GM13976 (cell line): ENCODE measurements at regions not wholly inside any gene's neighbourhood (a gene's known extent, or its start where the extent isn't known, plus 50 kb on each side); places are given as distances from the start of the nearest gene placed in this dataset.

ENCODE experiments used
- DNase-seq: peaks from one replicate; pipeline ENCODE4 v3.0.0; 2012; ENCODE audit warnings: low spot score
- in situ Hi-C: fragments of 300-500 bp; cut with MboI; formaldehyde crosslinking; loops from one replicate; pipeline ENCODE4 v1.12.0; 2022; ENCODE audit warnings: low sequenced_read_pairs, mixed read lengths, inconsistent platforms; ENCODE audit not compliant: unreplicated experiment
- TF ChIP-seq, protein P1 (sequence below): IDR thresholded peaks from 2 replicates; pipeline ENCODE4 v1.5.1; 2012; ENCODE audit warnings: borderline replicate concordance, mild to moderate bottlenecking; ENCODE audit not compliant: insufficient read depth; ENCODE audit errors: extremely low read depth, missing control alignments, control extremely low read depth

DNA sequence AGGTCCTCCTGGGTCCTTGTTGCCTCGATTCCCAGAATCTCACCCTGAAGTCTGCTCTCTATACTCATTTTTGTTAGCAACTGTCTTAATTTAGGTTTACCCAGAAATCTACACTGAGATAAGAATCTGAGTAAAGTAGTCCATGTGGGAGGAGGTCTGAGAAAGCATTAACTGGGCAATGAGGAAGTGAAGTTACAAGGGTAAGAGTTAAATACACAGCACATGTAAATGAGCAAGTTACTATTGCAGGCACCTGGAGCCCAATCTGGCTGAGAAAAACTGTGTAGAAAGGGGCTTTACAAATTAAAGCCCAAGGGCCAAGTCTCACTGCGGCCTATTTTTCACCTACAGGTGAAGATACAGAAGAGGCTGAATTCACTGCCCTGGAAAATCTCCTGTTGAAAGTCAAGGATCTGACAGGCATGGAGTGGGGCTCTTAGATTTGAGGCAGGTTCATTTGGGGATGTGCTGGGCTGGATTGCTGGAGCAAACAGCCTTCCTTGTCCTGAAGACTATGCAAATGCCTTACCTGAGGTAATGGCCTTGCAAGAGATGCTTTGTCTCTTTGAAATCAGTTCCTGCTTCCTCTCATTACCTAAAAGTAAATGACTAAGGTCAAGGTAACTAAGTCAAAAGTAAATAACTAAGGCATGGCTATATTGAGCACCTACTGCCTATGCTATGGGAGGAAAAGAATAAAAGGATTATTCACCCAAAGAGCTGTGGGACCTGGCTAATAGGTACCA is 84.4 kb upstream of the DYNAP start:
- in situ Hi-C loops, result no loop called here
- no peak for DNase-seq
- TF ChIP-seq, protein P1, sequence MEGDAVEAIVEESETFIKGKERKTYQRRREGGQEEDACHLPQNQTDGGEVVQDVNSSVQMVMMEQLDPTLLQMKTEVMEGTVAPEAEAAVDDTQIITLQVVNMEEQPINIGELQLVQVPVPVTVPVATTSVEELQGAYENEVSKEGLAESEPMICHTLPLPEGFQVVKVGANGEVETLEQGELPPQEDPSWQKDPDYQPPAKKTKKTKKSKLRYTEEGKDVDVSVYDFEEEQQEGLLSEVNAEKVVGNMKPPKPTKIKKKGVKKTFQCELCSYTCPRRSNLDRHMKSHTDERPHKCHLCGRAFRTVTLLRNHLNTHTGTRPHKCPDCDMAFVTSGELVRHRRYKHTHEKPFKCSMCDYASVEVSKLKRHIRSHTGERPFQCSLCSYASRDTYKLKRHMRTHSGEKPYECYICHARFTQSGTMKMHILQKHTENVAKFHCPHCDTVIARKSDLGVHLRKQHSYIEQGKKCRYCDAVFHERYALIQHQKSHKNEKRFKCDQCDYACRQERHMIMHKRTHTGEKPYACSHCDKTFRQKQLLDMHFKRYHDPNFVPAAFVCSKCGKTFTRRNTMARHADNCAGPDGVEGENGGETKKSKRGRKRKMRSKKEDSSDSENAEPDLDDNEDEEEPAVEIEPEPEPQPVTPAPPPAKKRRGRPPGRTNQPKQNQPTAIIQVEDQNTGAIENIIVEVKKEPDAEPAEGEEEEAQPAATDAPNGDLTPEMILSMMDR, result no peak

DNA sequence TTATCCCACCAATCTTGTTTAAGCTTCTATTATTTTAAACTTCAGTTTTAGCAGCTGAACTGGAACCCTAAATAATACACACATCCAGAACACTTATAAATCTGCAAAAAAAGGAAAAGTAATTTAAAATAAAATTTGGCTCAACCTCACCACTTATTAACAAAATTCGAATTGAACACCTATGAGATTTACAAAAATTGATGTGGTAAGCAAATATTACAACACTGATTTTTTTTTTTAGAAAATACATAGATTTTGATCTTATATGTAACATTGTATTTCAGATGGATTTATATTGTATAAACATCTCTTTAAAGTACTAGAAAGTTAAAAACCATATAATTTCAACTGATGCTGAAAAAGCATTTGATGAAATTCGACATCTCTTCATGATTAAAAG is 81.3 kb upstream of the DYNAP start:
- in situ Hi-C loops, result no loop called here
- no peak for DNase-seq
- TF ChIP-seq, protein P1, result no peak

DNA sequence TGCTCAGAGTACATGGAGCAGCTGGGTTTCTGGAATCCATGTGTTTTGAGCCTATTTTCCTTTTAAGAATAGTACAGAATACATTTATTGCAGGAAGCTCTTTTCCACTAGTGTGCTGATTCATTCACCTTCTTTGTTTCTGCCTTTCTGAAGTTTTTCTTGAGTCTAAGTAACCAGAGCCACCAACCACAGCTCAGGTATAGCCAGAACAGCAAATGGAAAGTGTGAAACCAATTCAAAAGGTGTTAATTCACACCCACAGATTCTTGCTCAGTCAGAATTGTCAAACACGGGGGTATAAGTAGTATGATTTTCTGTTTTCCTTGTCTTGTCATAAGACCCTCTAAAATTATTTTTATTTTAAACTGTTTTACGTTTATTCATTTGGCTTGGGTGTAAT is 75.9 kb upstream of the DYNAP start:
- in situ Hi-C loops, result no loop called here
- DNase-seq, result no peak
- TF ChIP-seq, protein P1, result no peak

DNA sequence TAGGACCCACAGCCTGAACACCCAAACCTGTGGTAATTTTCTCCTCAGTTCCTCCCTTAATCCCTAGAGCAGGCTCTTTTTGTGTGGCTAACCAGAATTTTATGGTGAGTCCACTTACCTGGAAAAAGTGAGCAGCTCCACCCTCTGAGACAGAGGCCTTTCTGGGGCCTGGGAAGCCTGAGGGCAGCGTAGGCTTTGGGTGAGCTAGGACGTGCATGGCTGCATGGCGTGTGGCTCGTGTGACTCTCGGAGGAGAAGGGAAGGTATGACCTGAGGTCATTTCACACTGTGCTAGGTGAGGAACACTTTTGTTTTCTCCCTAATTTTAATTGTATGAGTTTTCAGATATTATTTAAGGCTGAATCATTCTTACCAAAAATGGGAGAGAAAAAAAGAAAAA is 73.5 kb upstream of the DYNAP start:
- no peak for DNase-seq
- TF ChIP-seq, protein P1, result no peak
- in situ Hi-C loops, result no loop called here

DNA sequence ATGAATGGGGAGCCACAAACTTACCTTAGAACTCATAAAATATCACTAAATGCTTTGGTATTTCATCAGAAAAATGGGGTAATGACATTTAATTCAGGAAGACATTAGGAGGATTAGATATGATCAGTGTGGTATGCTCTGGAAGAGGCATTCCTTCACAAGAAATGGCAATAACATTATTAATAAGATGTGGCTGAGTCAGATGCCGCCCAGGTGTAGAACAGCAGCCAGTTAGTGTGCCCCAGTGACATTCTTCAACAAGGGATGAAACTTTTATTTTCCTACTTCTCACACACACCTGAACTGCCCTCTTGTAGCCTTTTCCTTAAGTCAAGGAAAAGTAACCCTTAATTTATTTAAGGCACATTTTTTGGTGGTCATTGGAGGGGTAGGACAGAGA is 69.2 kb upstream of the DYNAP start:
- in situ Hi-C loops, result no loop called here
- no peak for DNase-seq
- TF ChIP-seq, protein P1, result no peak

DNA sequence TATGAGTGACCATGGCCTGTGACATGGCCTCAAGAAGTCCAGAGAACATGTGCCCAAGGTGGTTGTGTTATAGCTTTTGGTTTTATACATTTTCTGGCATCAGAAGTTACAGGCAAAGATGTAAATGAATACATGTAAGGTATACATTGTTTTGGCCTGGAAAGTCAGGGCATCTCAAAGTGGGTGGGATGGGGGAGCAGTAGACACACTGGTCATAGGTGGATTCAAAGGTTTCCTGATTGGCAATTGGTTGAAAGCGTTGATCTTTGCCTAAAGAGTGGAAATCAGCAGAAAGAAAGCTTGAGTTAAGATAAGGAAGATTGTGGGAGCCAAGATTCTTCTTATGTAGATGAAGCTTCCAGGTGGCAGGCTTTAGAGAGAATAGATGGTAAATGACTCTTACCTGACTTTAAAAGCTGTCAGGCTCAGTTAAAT is 62.1 kb upstream of the DYNAP start:
- no peak for DNase-seq
- TF ChIP-seq, protein P1, result no peak
- in situ Hi-C loops, result no loop called here
